HG02885 (cell line): ENCODE measurements at regions not wholly inside any gene's neighbourhood (a gene's known extent, or its start where the extent isn't known, plus 50 kb on each side); places are given as distances from the start of the nearest gene placed in this dataset.

ENCODE experiments used
- ATAC-seq: cut with Tn5 transposase; IDR thresholded peaks from one replicate; pipeline ENCODE4 v1.9.1; 2021; ENCODE audit warnings: mild to moderate bottlenecking; ENCODE audit not compliant: unreplicated experiment, poor library complexity

- ATAC-seq = no peak
These were observed 394.6 kb downstream of the KIF16B start for GRCh38 chr20:16178546-16179135.

GRCh38 chr20:16175322-16175961 is 397.8 kb downstream of the KIF16B start:
- ATAC-seq = peak; percentile 90

DNA sequence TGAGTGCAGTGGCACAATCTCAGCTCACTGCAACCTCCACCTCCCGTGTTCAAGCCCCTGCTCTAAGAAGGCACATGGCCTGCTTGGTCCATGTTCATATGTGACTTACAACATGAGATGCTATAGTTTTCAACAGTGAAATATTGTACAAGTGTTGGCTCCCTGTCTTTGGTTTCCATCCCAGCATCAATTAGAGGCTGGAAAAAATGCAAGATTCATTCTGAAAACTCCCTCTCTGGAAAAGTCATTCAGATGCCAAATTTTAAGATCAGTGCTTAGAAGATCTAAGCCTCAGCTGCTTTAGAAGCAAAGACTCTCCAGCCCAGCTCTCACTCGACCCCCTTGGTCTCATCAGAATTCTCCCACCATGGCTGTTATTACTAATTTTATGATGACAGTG is 398.9 kb downstream of the KIF16B start:
- ATAC-seq = no peak

DNA sequence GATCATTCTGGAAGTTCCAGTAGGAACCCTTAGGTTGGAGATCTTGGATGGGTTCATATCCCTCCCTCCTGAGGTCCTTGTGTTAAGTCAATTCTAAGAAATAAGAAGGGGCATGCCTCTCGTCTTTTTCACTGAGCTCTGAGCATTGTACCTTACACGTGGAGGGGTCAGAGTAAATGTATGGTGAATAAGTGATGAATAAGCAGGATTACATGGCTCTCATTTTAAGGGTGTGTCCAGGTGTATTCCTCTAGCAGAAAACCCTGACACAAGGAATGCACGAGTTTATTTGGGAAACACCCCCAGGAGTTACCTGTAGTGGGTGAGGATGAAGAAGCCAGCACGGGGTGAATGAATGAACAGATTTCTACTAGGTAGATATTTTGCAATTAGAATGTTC is 400.2 kb downstream of the KIF16B start:
- no peak for ATAC-seq

DNA sequence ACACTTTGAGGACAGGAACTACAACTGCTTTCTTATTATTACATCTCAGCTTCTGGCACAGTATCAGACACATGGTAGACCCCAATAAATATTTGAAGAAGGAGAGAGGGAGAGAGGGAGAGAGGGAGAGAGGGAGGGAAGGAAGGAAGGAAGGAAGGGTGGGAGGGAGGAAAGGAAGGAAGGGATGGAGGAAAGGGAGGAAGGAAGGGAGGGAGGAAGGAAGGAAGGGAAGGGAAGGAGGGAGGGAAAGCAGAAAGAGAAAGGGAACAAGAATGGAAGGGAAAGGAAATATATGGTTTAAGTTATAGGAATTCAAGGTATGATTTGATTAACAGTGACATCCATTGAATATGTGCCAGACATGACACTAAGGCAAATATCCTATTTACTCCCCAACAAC is 402.1 kb downstream of the KIF16B start:
- no peak for ATAC-seq

DNA sequence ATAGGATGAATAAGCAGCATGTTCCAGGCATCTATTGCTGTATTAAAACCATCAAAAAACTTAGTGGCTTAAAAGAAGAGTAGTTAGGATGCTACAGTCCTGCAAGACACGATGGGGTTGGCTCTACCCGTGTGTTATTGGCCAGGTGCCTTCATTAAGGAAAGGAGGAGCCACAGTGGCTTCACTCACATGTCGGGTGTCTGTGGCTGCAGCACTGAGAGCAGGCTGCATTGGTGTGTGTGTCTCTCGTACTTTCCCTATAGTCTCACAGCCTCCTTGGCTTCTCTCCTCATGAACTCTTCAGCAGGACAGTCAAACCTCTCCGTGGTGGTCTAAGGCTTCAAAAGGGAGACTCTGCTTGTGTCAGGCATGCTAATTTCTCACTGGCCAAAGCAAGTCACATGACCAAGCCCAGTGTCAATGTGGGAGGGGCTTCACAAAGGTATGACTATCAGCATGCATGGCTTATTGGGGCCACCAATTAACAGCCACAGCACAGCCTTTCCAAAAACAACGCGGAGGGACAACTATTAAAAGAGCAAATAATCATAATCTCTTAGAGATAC is 402.8 kb downstream of the KIF16B start:
- ATAC-seq = no peak

DNA sequence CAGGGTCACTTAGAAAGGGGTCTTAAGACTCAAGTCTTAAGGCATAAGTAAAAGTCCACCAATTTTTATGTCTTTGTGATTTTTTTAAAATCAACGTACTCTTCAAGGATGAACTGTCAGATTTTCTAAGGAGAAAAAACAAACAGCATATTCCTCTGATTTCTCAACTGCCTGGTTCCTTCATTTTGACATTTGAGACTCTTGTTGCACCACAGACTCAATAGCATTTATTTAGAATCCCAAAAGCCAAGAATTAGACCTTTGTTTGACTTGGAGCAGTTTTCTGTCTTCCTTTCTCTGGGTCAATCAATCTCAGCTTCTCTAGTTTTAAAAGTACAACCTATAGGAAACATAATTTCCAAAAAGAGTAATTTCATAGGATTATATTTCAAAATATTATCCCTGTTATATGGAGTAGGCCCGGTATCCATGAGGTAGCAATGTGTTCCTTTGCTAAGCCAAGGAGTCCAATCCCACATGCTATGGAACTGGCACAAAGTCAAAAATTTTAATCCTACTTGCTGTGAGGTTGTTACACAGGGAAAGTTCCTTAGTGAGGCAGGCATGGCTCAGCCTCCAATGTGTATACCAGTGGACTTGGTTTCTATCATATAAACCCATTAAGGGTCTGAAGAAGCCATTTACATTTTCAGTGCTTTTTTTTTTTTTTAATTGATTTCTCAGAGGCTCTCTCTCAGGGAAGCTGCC is 405.7 kb downstream of the KIF16B start:
- ATAC-seq = no peak

DNA sequence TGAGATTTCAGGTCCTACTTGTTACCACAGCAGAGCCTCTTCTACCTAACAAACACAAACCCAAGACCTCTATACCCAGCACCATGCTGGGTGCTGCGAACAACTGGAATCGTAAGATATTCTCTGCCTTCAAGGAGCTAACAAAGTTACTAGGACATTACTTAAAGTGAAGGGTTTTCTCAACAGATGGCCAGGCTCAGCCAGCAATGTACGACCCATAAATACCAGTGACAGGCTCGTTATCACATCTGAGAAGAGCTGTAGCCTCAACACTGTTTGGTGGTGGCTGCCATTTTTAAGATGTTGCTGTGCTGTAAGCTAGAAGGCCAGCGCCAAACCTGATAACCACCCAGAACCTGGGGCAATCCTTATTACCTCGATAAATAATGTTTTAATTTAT is 406.5 kb downstream of the KIF16B start:
- ATAC-seq = no peak

DNA sequence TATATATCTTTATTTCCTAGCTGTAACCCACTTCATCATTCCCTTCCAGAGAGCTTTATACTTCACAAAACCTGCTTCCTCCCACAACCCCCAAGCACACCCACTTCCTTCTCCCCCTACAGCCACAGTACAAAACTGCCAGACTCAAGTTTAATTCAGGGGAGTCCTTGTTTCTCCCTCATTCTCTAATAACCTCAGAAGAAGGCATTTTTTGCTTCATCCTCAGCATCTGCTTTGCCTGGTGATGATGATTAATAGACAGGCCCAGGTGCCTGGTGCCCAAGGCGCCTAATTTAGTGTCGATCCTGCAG is 414.3 kb downstream of the KIF16B start:
- peak; percentile 47 for ATAC-seq

DNA sequence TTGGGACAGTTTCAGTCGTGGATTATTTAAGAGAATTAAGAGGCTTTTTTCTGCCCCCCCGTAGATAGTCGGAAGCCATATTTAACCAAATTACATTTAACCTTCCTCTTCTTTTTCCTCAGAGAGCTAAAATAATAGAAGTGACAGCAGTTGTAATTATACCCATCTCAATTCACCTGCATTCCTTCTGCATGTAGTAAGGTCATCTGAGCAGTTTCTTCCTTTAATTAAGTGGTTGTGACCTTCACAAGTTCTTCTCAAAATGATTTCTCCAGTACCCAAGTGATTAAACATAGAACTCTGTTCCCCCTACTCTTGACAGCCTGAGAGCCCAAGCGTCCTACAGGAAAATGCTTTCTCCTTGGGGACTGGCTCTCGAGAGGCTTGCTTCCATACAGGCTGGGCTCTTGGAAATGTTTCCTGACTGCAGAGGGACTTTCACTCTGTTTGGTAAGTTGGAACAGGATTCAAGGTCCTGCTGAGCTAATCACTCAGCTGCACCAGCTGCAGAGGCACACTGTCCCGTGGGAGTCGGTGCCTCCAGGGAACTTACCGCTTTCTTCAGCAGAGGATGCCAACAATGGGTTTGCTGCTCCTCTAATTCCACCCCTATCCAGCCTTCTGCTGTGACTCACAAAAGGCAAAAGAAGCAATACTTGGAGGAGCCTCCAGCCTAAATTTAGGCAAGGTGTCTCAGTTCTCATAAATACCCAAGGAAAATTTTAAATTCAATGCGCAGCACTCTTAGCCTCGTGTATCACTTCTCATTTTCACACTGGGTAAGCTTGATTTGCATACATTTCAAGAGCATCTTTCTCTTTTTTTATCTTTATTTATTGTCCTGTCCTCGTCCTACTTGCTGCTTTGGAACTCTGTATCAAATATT is 414.9 kb downstream of the KIF16B start:
- ATAC-seq = peak; percentile 94

GRCh38 chr20:16147916-16148315 is 425.3 kb downstream of the KIF16B start:
- ATAC-seq = no peak

- ATAC-seq = no peak
These were observed 426.0 kb downstream of the KIF16B start for GRCh38 chr20:16147216-16147615.

DNA sequence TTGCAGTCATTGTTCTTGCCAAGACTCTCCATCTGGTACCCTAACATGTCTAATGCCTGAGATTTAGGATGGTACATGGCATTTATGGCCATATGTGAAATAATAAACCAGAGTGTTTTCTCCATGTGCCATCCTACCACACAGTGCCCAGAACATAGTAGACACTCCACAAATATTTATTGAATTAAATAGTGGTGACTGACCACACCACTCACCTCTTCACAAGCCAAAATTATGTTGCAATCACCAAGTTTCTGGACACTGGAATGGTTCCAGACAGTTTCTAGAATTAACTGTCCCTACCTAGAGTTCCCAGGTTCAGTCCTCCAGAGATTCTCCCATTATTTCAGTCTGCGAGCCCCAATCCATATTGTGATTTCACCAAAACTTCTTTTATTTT is 427.3 kb downstream of the KIF16B start:
- no peak for ATAC-seq

DNA sequence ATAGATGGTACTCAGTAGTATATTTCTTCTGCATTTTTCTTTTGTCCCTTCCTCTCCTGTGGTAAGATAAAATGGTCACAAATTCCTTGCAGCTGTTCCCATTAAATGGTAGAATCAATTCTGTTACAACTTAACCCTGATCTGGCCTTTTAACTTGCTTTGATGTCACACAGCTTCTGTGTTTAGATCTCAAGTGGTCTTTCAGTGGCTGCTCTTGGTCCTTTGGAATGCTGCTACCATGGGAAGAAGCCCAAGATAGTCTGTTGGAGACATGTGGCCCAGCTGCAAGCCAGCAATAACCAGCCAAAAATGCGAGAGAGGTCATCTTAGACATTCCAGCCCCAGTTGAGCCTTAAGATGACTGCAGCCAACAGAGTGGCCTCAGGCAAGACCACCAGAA is 429.7 kb downstream of the KIF16B start:
- no peak for ATAC-seq

- no peak for ATAC-seq
These were observed 437.6 kb downstream of the KIF16B start for GRCh38 chr20:16135630-16136029.

- no peak for ATAC-seq
These were observed 441.0 kb downstream of the KIF16B start for GRCh38 chr20:16132036-16132798.

DNA sequence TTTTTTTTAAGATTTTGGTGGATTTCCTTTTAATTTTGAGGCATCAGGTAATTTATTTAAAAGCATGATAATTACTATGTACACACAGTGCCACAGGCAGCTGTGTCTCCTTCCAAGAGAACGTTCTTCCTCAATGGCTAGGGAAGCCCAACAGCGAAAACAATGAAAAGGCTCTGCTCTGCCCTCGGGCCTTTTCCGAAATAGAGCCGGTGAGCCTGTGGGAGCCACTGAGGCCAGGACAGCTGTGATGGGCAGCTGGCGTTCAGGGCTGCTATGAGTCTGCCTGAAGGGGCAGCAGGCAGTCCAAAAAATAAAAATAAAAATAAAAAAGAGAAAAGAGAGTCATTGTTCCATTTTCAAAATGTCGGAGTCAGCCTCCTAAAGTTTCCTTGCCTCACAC is 443.8 kb downstream of the KIF16B start:
- ATAC-seq = no peak

DNA sequence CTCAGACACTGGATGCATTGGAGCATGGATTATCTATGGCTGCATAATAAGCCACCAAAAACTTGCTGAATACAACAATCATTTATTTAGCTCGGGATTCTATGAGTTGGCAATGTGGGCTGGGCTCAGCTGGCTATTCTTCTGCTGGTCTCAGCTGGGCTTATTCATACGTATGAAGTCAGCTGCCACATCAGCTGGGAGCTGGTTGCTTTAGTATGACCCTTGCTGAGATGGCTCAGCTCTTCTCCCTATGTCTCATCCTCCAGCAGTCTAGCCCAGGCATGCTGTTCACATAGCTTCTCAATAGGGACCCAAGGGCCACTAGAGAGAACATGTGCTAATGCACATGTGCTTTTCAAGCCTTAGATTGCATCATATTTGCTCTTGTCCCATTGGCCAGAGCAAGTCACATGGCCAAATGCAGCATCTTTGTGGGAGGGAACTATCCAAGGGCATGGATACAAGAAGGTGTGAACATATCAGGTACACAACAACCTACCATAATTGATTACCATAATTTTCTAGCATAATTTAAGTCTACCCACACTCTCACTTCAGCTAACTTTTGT is 444.6 kb downstream of the KIF16B start:
- ATAC-seq = no peak

DNA sequence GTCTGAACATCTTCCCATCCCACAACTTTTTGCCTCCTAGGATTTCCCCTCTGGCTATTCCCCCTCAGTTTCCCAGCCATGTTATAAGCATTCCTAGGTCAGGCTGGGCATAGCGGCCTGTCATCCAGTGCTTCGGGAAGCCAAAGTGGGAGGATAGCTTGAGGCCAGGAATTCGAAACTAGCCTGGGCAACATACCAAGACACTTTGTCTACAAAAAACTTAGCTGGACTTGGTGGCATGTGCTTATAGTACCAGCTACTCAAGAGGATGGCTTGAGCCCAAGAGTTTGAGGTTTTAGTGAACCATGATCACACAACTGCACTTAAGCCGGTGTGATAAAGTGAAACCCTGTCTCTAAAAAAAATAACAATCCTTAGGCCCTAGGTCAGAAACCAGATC is 447.4 kb downstream of the KIF16B start:
- ATAC-seq = no peak
